ENCODE measurements at regions not wholly inside any gene's neighbourhood (a gene's known extent, or its start where the extent isn't known, plus 50 kb on each side); places are given as distances from the start of the nearest gene placed in this dataset.

- TF ChIP-seq CTCF (IDR thresholded peaks at IDR 0.05): no peak
- no peak for TF ChIP-seq ZFX (IDR thresholded peaks at IDR 0.05; ENCODE audit: borderline replicate concordance)
Observed at GRCh38 chr2:217049956-217050355, 190.1 kb upstream of the TNP1 start.
